Naive thymus-derived CD4-positive, alpha-beta T cell (primary cell): ENCODE measurements at regions not wholly inside any gene's neighbourhood (a gene's known extent, or its start where the extent isn't known, plus 50 kb on each side); places are given as distances from the start of the nearest gene placed in this dataset.

ENCODE experiments used
- ATAC-seq: fragments of 150-1000 bp; cut with Tn5 transposase; 2 replicates; pipeline ENCODE4 v1.10.0; 2021; ENCODE audit warnings: mild to moderate bottlenecking, moderate library complexity
- CTCF ChIA-PET: fragments of 350-600 bp; sonication (Branson Sonifier 250); formaldehyde crosslinking; loops from one replicate; lab custom pipeline; 2021; ENCODE audit warnings: antibody characterized with exemption; lab: Charles Lee
- POLR2A ChIA-PET: fragments of 350-600 bp; sonication (Branson Sonifier 250); formaldehyde crosslinking; loops from one replicate; lab custom pipeline; 2021; ENCODE audit warnings: antibody characterized with exemption, inconsistent platforms; lab: Charles Lee
- DNase-seq, 9 donors: peaks; one replicate each; pipeline versions ENCODE4 v3.0.0 to v3.0.0-alpha.2; 2020 to 2022; ENCODE audit warnings: mixed read lengths in 1 of 9
- H3K27ac ChIP-seq: one replicate; pipeline ENCODE4 v1.7.0; 2013; ENCODE audit warnings: mild to moderate bottlenecking, low read depth, low read length, moderate library complexity
- H3K27me3 ChIP-seq, 2 donors: one replicate each; pipeline ENCODE4 v1.7.0; 2013; ENCODE audit warnings: low read length in 2 of 2, mild to moderate bottlenecking in 2 of 2, moderate library complexity in 2 of 2; ENCODE audit not compliant: control insufficient read depth in 2 of 2, insufficient read depth in 2 of 2
- H3K36me3 ChIP-seq, 3 experiments: 1 replicate in 2 of 3; 2 replicates in 1 of 3; pipeline ENCODE4 v1.7.0; 2013; ENCODE audit warnings: low read length in 3 of 3, mild to moderate bottlenecking in 3 of 3, moderate library complexity in 1 of 3; ENCODE audit not compliant: insufficient read depth in 3 of 3, control insufficient read depth in 2 of 3
- H3K4me1 ChIP-seq, 2 donors: one replicate each; pipeline ENCODE4 v1.7.0; 2013; ENCODE audit warnings: low read length in 2 of 2, mild to moderate bottlenecking in 2 of 2, moderate library complexity in 1 of 2; ENCODE audit not compliant: control insufficient read depth in 2 of 2, insufficient read depth in 2 of 2
- H3K4me3 ChIP-seq: 2 replicates; pipeline ENCODE4 v1.7.0; 2013; ENCODE audit warnings: mild to moderate bottlenecking, low read length
- H3K9me3 ChIP-seq, 3 experiments: 1 replicate in 2 of 3; 2 replicates in 1 of 3; pipeline ENCODE4 v1.7.0; 2013; ENCODE audit warnings: low read length in 3 of 3; ENCODE audit not compliant: control insufficient read depth in 2 of 3
- H3K27ac Mint-ChIP-seq, 9 donors: one replicate each; pipeline ENCODE4 v1.8.0; 2020 to 2022; ENCODE audit warnings: mixed read lengths in 9 of 9, mild to moderate bottlenecking in 8 of 9, moderate library complexity in 5 of 9, inconsistent platforms in 2 of 9
- H3K27me3 Mint-ChIP-seq, 5 donors: one replicate each; pipeline ENCODE4 v1.8.0; 2021 to 2022; ENCODE audit warnings: mixed read lengths in 5 of 5, mild to moderate bottlenecking in 1 of 5
- H3K36me3 Mint-ChIP-seq, 5 donors: one replicate each; pipeline ENCODE4 v1.8.0; 2020 to 2022; ENCODE audit warnings: mixed read lengths in 5 of 5, mild to moderate bottlenecking in 3 of 5, inconsistent platforms in 1 of 5
- H3K4me1 Mint-ChIP-seq, 7 donors: one replicate each; pipeline ENCODE4 v1.8.0; 2020 to 2022; ENCODE audit warnings: mixed read lengths in 7 of 7, mild to moderate bottlenecking in 3 of 7, inconsistent platforms in 1 of 7
- H3K4me3 Mint-ChIP-seq, 10 donors: one replicate each; pipeline ENCODE4 v1.8.0; 2020 to 2022; ENCODE audit warnings: mild to moderate bottlenecking in 10 of 10, mixed read lengths in 10 of 10, moderate library complexity in 6 of 10, inconsistent platforms in 2 of 10
- H3K9me3 Mint-ChIP-seq, 11 donors: one replicate each; pipeline ENCODE4 v1.8.0; 2020 to 2022; ENCODE audit warnings: mixed read lengths in 11 of 11, mild to moderate bottlenecking in 4 of 11, inconsistent platforms in 1 of 11, moderate library complexity in 1 of 11
- intact Hi-C, 2 donors: fragments of 100-400 bp; cut with micrococcal nuclease; formaldehyde crosslinking; loops; one replicate each; pipeline ENCODE4 v1.15.1; 2023

- DNase-seq = no peak
- H3K27me3 Mint-ChIP-seq = no peaks in the 10 kb centered on the region
These were observed 475.3 kb downstream of the RIT2 start for GRCh38 chr18:42640160-42640559.

GRCh38 chr18:42641996-42642395 lies 473.5 kb downstream of the RIT2 start:
- Mint-ChIP-seq H3K4me3 (no peak overlapping the region), H3K9me3 (peaks cover 0 to 41% (median 3%) of the 10 kb centered on the region in 11 donors), H3K27ac (no peak overlapping the region), H3K36me3 (peaks cover 0 to 6% (median 0%) of the 10 kb centered on the region in 5 donors), H3K27me3 (no peaks in the 10 kb centered on the region), H3K4me1 (no peaks in the 10 kb centered on the region)
- ATAC-seq (no peak), DNase-seq (no peak)
- Histone ChIP-seq H3K27me3 (no peaks in the 10 kb centered on the region), H3K36me3 (no peaks in the 10 kb centered on the region), H3K9me3 (no peaks in the 10 kb centered on the region), H3K4me1 (no peaks in the 10 kb centered on the region), H3K4me3 (no peak overlapping the region), H3K27ac (no peak overlapping the region)
- POLR2A ChIA-PET = no interaction called here
- CTCF ChIA-PET = no interaction called here
- intact Hi-C loops = no loop called here

More at GRCh38 chr18:42640160-42640559, 475.3 kb downstream of the RIT2 start:
- Mint-ChIP-seq H3K27ac (no peak overlapping the region), H3K9me3 (peaks cover 0 to 34% (median 3%) of the 10 kb centered on the region in 11 donors), H3K4me1 (no peaks in the 10 kb centered on the region), H3K36me3 (peaks cover 0 to 6% (median 0%) of the 10 kb centered on the region in 5 donors), H3K4me3 (no peak overlapping the region)
- Histone ChIP-seq H3K27me3 (no peaks in the 10 kb centered on the region), H3K4me3 (no peak overlapping the region), H3K4me1 (no peaks in the 10 kb centered on the region), H3K27ac (no peak overlapping the region), H3K36me3 (no peaks in the 10 kb centered on the region), H3K9me3 (no peaks in the 10 kb centered on the region)
- intact Hi-C loops = no loop called here
- CTCF ChIA-PET = no interaction called here
- POLR2A ChIA-PET = no interaction called here
- ATAC-seq = no peak

DNA sequence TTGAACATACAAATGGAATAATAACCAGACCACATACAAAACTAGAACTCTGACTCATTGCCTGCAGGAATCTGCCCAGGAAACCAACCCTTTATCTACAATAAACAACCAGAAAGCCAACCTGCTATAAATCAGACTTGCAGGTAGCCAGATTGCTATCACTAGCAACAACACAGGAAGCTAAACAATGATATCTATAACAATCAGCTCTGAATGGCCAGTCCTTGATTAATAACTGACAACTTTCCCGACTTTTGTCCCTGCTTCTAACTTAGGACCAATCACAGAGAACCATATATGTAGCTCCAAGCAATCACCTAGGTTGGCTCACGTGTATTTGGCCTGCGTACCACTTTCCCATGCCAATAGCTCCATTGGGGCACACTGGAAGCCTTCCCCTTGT lies 470.8 kb downstream of the RIT2 start:
- POLR2A ChIA-PET = no interaction called here

GRCh38 chr18:42649331-42650035 lies 466.0 kb downstream of the RIT2 start:
- CTCF ChIA-PET = no interaction called here

More for the DNA sequence above, 470.8 kb downstream of the RIT2 start:
- H3K9me3 Mint-ChIP-seq = peaks cover 0 to 37% (median 6%) of the 10 kb centered on the region in 11 donors
- ATAC-seq = no peak
- H3K27me3 ChIP-seq = no peaks in the 10 kb centered on the region
- no peak for DNase-seq
- H3K4me3 Mint-ChIP-seq = no peak overlapping the region
- H3K4me1 Mint-ChIP-seq = no peaks in the 10 kb centered on the region
- intact Hi-C loops = no loop called here
- H3K36me3 Mint-ChIP-seq = peaks cover 0 to 1% (median 0%) of the 10 kb centered on the region in 5 donors
- H3K27ac Mint-ChIP-seq = no peak overlapping the region
- H3K36me3 ChIP-seq = no peaks in the 10 kb centered on the region
- H3K4me3 ChIP-seq = no peak overlapping the region
- CTCF ChIA-PET = no interaction called here
- no peak overlapping the region for H3K27ac ChIP-seq
- H3K27me3 Mint-ChIP-seq = no peaks in the 10 kb centered on the region
- no peaks in the 10 kb centered on the region for H3K9me3 ChIP-seq
- H3K4me1 ChIP-seq = no peaks in the 10 kb centered on the region

GRCh38 chr18:42654556-42654955 lies 460.9 kb downstream of the RIT2 start:
- Histone ChIP-seq H3K36me3 (no peaks in the 10 kb centered on the region), H3K9me3 (no peaks in the 10 kb centered on the region), H3K4me3 (no peak overlapping the region), H3K27me3 (no peaks in the 10 kb centered on the region), H3K4me1 (no peaks in the 10 kb centered on the region), H3K27ac (no peak overlapping the region)
- H3K27me3 Mint-ChIP-seq = no peaks in the 10 kb centered on the region
- DNase-seq (no peak), ATAC-seq (no peak)
- H3K4me1 Mint-ChIP-seq = no peaks in the 10 kb centered on the region
- H3K27ac Mint-ChIP-seq = no peak overlapping the region
- H3K9me3 Mint-ChIP-seq = peaks cover 0 to 20% (median 7%) of the 10 kb centered on the region in 11 donors
- intact Hi-C loops = no loop called here
- POLR2A ChIA-PET = no interaction called here
- CTCF ChIA-PET = no interaction called here
- no peaks in the 10 kb centered on the region for H3K36me3 Mint-ChIP-seq
- H3K4me3 Mint-ChIP-seq = no peak overlapping the region

More at GRCh38 chr18:42649331-42650035, 466.0 kb downstream of the RIT2 start:
- DNase-seq (no peak), ATAC-seq (no peak)
- H3K9me3 Mint-ChIP-seq = peaks cover 0 to 27% (median 7%) of the 10 kb centered on the region in 11 donors
- H3K4me1 ChIP-seq = no peaks in the 10 kb centered on the region
- no peaks in the 10 kb centered on the region for H3K4me1 Mint-ChIP-seq
- no peaks in the 10 kb centered on the region for H3K27me3 Mint-ChIP-seq
- H3K36me3 Mint-ChIP-seq = no peaks in the 10 kb centered on the region
- H3K36me3 ChIP-seq = no peaks in the 10 kb centered on the region
- intact Hi-C loops = no loop called here
- POLR2A ChIA-PET = no interaction called here
- no peak overlapping the region for H3K27ac ChIP-seq
- no peaks in the 10 kb centered on the region for H3K27me3 ChIP-seq
- no peaks in the 10 kb centered on the region for H3K9me3 ChIP-seq
- no peak overlapping the region for H3K4me3 Mint-ChIP-seq
- no peak overlapping the region for H3K4me3 ChIP-seq
- no peak overlapping the region for H3K27ac Mint-ChIP-seq

GRCh38 chr18:42657551-42657950 lies 457.9 kb downstream of the RIT2 start:
- ChIA-PET POLR2A (no interaction called here), CTCF (no interaction called here)
- peaks cover 0 to 10% (median 5%) of the 10 kb centered on the region in 11 donors for H3K9me3 Mint-ChIP-seq
- no peaks in the 10 kb centered on the region for H3K27me3 Mint-ChIP-seq
- H3K4me1 Mint-ChIP-seq = no peaks in the 10 kb centered on the region
- no peaks in the 10 kb centered on the region for H3K36me3 Mint-ChIP-seq
- no peak overlapping the region for H3K4me3 ChIP-seq
- H3K27ac Mint-ChIP-seq = no peak overlapping the region
- DNase-seq = no peak
- no peaks in the 10 kb centered on the region for H3K27me3 ChIP-seq
- H3K4me1 ChIP-seq = no peaks in the 10 kb centered on the region
- intact Hi-C loops = no loop called here
- H3K27ac ChIP-seq = no peak overlapping the region
- no peak for ATAC-seq
- H3K36me3 ChIP-seq = no peaks in the 10 kb centered on the region
- no peak overlapping the region for H3K4me3 Mint-ChIP-seq
- H3K9me3 ChIP-seq = no peaks in the 10 kb centered on the region

DNA sequence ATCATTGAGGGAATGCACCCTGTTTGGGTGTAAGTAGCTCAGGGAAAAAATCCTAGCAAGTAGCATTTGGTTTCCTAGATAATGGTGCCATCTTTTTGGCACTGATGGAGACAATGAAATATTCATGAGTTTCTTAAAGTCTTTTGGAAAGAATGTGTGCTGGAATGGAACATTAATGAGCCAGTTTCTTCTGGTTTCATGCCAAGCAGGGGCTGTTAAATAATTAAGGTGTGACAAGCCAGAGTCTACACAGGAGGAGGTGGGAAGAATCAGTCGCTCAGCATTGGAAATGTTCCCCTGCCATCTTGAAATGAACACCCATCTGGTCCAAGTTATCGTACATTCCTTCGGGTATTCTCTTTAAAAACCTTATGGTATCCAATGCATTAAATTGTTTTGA lies 457.3 kb downstream of the RIT2 start:
- Mint-ChIP-seq H3K27me3 (no peaks in the 10 kb centered on the region), H3K27ac (no peak overlapping the region), H3K4me1 (no peaks in the 10 kb centered on the region), H3K4me3 (no peak overlapping the region), H3K36me3 (no peaks in the 10 kb centered on the region), H3K9me3 (peaks cover 0 to 10% (median 5%) of the 10 kb centered on the region in 11 donors)
- Histone ChIP-seq H3K36me3 (no peaks in the 10 kb centered on the region), H3K27me3 (no peaks in the 10 kb centered on the region), H3K4me1 (no peaks in the 10 kb centered on the region), H3K4me3 (no peak overlapping the region), H3K27ac (no peak overlapping the region), H3K9me3 (no peaks in the 10 kb centered on the region)
- no peak for ATAC-seq
- no peak for DNase-seq
- intact Hi-C loops = no loop called here
- ChIA-PET CTCF (no interaction called here), POLR2A (no interaction called here)
